ENCODE measurements at regions not wholly inside any gene's neighbourhood (a gene's known extent, or its start where the extent isn't known, plus 50 kb on each side); places are given as distances from the start of the nearest gene placed in this dataset.
"Not testable (repeated sequence)": the region's sequence is repeated elsewhere in the genome, so short reads cannot be mapped to it uniquely, and the experiment has no call there.

DNA sequence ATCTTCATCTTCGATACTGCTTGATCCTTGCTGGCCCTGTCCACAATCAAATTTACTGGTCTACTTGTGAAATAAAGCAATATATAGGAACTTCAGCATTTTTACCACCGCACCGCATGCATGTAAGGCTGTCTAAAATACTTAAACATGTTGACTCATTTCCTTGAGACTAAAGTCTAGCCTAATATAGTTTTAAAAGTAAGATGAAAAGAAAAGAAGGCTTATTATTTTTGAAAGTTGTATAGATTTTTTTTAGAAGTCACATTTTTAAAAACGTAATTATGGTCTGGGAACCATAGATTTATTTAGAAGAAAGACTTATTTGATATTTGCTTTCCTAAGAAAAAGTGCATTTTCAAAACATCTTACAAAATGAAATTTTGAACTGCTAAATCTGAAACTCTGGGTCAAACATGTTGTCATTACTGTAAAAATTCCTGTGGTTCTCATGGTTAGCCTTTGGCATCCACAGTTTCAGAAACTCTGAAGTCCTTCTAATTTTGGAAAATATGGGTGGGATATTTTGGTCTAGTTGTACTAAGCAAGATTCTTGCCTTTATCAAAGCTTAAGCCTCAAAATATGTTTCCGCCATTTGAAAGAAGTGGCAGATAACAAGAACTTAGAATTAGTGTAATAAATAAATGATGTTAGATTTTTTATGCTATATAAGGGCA, 423.5 kb upstream of the CTSO start:
- Histone ChIP-seq H3K36me3 (no peaks in the 10 kb centered on the region), H3K27me3 (ENCODE audit: low read depth) (no peaks in the 10 kb centered on the region), H3K27ac (no peak overlapping the region), H3K9me3 (no peaks in the 10 kb centered on the region), H3K4me1 (no peaks in the 10 kb centered on the region), H3K4me3 (no peak overlapping the region)
- intact Hi-C loops (cut with DNase I), result no loop called here
- no peak for ATAC-seq
- TF ChIP-seq, protein P1, sequence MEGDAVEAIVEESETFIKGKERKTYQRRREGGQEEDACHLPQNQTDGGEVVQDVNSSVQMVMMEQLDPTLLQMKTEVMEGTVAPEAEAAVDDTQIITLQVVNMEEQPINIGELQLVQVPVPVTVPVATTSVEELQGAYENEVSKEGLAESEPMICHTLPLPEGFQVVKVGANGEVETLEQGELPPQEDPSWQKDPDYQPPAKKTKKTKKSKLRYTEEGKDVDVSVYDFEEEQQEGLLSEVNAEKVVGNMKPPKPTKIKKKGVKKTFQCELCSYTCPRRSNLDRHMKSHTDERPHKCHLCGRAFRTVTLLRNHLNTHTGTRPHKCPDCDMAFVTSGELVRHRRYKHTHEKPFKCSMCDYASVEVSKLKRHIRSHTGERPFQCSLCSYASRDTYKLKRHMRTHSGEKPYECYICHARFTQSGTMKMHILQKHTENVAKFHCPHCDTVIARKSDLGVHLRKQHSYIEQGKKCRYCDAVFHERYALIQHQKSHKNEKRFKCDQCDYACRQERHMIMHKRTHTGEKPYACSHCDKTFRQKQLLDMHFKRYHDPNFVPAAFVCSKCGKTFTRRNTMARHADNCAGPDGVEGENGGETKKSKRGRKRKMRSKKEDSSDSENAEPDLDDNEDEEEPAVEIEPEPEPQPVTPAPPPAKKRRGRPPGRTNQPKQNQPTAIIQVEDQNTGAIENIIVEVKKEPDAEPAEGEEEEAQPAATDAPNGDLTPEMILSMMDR (IDR thresholded peaks at IDR 0.05), result no peak
- no peak for DNase-seq

GRCh38 chr4:156374894-156375293, 421.2 kb upstream of the CTSO start:
- DNase-seq, result no peak
- no peaks in the 10 kb centered on the region for H3K9me3 ChIP-seq
- no peak overlapping the region for H3K27ac ChIP-seq
- no peaks in the 10 kb centered on the region for H3K27me3 ChIP-seq (ENCODE audit: low read depth)
- intact Hi-C loops (cut with DNase I), result no loop called here
- H3K36me3 ChIP-seq, result no peaks in the 10 kb centered on the region
- H3K4me1 ChIP-seq, result no peaks in the 10 kb centered on the region
- TF ChIP-seq, protein P1 (IDR thresholded peaks at IDR 0.05), result no peak
- no peak overlapping the region for H3K4me3 ChIP-seq
- no peak for ATAC-seq

- H3K36me3 ChIP-seq, result no peaks in the 10 kb centered on the region
- TF ChIP-seq, protein P1 (IDR thresholded peaks at IDR 0.05), result no peak
- no peaks in the 10 kb centered on the region for H3K4me1 ChIP-seq
- no peak overlapping the region for H3K27ac ChIP-seq
- H3K4me3 ChIP-seq, result no peak overlapping the region
- ATAC-seq (no peak), DNase-seq (no peak)
- H3K9me3 ChIP-seq, result no peaks in the 10 kb centered on the region
- no peaks in the 10 kb centered on the region for H3K27me3 ChIP-seq (ENCODE audit: low read depth)
- intact Hi-C loops (cut with DNase I), result no loop called here
Observed at GRCh38 chr4:156374069-156374468, 420.4 kb upstream of the CTSO start.

GRCh38 chr4:156367502-156367901, 413.8 kb upstream of the CTSO start:
- H3K4me1 ChIP-seq; H3K27me3 ChIP-seq (ENCODE audit: low read depth); H3K4me3 ChIP-seq; H3K36me3 ChIP-seq; H3K9me3 ChIP-seq; DNase-seq; ATAC-seq; H3K27ac ChIP-seq; intact Hi-C loops (cut with DNase I): not testable (repeated sequence)

GRCh38 chr4:156362581-156362980, 408.9 kb upstream of the CTSO start:
- TF ChIP-seq, protein P1 (IDR thresholded peaks at IDR 0.05), result no peak
- intact Hi-C loops (cut with DNase I), result no loop called here
- ATAC-seq (no peak), DNase-seq (no peak)
- Histone ChIP-seq H3K36me3 (no peaks in the 10 kb centered on the region), H3K4me1 (no peaks in the 10 kb centered on the region), H3K9me3 (no peaks in the 10 kb centered on the region), H3K27me3 (ENCODE audit: low read depth) (no peaks in the 10 kb centered on the region), H3K4me3 (no peak overlapping the region), H3K27ac (no peak overlapping the region)

DNA sequence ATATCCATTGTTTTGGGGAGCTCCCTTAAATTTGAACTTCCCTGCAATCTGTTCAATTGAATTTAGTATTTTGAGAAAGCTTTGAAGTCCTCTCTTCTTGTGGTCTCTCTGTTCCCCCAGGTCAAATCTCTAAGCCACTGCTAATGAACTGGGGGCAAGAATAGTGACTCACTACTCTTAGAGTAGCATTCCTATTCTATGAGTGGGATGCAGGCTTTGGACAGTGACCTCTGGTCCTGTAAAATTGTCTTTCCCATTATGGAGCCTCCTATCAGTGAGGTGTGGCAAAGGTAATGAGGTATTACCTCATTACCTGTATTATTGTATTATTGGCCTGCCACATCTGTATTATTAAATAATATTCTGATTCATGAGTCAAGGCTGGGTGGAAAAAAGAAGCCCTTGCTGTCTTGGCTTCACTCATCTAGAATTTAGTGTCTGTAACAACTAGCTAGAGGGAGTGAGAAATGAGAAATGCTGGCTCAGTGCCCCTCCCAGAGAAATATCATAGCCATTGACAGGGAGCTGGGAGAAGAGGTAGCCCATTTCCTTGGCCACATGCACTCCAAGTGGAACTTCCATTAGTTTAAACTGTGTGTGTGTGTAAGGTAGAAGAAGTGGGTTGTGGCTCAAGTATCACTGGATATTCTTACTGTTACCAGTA, 393.9 kb upstream of the CTSO start:
- Histone ChIP-seq H3K27ac (no peak overlapping the region), H3K27me3 (ENCODE audit: low read depth) (no peaks in the 10 kb centered on the region), H3K36me3 (no peaks in the 10 kb centered on the region), H3K9me3 (no peaks in the 10 kb centered on the region), H3K4me3 (no peak overlapping the region), H3K4me1 (no peaks in the 10 kb centered on the region)
- ATAC-seq, result no peak
- TF ChIP-seq, protein P1 (IDR thresholded peaks at IDR 0.05), result no peak
- DNase-seq, result no peak
- intact Hi-C loops (cut with DNase I), result no loop called here
